Fibroblast of pulmonary artery (primary cell): ENCODE measurements at regions not wholly inside any gene's neighbourhood (a gene's known extent, or its start where the extent isn't known, plus 50 kb on each side); places are given as distances from the start of the nearest gene placed in this dataset.
"Not testable (repeated sequence)": the region's sequence is repeated elsewhere in the genome, so short reads cannot be mapped to it uniquely, and the experiment has no call there.

ENCODE experiments used
- DNase-seq: peaks from one replicate; pipeline ENCODE4 v3.0.0-alpha.2; 2010; ENCODE audit warnings: low read depth
- H3K4me3 ChIP-seq: replicated peaks from 2 replicates; pipeline ENCODE4 v1.5.1; 2011; ENCODE audit warnings: low read depth, mild to moderate bottlenecking, control low read depth, low read length, moderate library complexity
- TF ChIP-seq, protein P1 (sequence below): IDR thresholded peaks from 2 replicates; pipeline ENCODE4 v1.5.1; 2011; ENCODE audit warnings: mild to moderate bottlenecking, control low read depth, low read length, inconsistent platforms; ENCODE audit errors: missing control alignments

DNA sequence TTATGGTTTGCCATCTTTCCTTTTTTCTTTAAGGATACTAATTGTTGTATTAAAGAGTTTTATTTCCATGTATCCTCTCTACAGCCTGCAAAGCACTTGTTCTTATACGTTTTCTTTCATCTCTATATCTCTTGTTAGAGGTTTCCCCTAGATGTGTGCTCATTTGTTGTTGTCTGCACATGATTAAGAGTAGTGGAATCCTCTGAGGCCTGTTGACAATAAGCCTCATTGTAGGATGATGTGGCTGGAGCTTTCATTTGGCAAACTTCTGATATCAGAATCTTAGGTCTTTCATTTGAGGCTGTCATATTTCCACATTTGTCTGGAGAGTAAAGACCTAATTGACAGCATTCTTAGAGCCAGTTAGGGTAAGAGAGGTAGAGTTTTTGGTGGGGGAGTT is 506.0 kb downstream of the DIPK2A start:
- H3K4me3 ChIP-seq = no peak overlapping the region
- no peak for DNase-seq
- TF ChIP-seq, protein P1, sequence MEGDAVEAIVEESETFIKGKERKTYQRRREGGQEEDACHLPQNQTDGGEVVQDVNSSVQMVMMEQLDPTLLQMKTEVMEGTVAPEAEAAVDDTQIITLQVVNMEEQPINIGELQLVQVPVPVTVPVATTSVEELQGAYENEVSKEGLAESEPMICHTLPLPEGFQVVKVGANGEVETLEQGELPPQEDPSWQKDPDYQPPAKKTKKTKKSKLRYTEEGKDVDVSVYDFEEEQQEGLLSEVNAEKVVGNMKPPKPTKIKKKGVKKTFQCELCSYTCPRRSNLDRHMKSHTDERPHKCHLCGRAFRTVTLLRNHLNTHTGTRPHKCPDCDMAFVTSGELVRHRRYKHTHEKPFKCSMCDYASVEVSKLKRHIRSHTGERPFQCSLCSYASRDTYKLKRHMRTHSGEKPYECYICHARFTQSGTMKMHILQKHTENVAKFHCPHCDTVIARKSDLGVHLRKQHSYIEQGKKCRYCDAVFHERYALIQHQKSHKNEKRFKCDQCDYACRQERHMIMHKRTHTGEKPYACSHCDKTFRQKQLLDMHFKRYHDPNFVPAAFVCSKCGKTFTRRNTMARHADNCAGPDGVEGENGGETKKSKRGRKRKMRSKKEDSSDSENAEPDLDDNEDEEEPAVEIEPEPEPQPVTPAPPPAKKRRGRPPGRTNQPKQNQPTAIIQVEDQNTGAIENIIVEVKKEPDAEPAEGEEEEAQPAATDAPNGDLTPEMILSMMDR = no peak

DNA sequence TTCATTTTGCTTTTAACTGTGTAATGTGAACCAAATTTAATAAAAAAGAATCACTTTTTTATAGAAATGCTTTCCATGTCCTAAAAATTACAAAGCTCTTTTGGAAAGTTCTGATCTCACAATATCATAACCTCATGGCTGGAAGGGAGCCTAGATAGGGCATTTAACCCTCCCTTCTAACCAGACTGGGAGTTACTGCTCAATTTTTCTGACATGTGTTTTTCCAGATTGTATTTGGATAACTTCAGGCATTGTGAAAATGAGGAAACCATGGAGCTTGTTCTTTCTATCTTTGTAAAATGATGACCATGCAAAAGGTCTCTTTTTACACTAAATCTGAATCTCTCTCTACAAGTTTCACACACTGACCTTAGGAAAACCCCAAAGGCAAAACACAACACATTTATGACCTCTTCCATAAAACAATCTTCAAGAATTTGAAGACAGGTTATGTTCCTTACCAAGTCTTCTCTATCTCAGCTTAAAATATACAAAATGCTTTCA is 508.8 kb downstream of the DIPK2A start:
- H3K4me3 ChIP-seq = no peak overlapping the region
- DNase-seq = no peak
- TF ChIP-seq, protein P1 = no peak

DNA sequence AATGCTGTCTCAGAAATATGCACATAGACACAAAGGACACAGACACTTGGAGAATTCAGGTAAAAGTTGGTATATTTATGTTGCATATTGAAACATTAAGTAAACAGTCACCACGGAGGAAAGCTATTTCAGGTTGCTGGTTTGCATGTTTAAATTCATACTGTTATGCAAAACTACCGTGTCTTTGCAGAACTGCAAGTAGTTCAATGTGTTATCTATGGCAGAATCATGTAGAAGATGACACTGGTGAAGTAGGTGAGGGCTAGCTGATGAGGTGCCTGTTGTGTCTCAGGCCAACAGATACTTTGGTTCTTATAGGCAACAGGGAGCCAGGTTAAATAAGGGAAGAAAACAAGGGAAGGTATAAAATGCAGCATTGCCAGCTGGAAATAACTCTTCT is 511.3 kb downstream of the DIPK2A start:
- no peak for DNase-seq
- TF ChIP-seq, protein P1 = no peak
- no peak overlapping the region for H3K4me3 ChIP-seq

DNA sequence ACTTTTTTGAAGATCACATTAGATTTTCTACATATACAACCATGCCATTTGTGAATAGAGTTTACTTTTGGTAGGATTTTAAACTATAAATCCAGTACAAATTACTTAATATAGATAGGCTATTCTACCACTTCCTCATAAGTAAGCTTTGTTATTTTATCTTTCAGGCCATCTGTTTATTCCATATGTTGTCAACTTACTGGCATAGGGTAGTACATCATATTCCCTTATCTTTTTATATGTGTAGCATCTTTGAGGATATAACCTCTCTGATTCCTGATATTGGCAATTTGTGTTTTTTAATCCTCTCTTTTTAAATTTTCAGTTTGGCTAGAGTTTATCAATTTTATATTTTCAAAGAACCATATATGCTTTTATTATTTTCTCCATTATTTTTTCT is 515.4 kb downstream of the DIPK2A start:
- DNase-seq = no peak
- H3K4me3 ChIP-seq = no peak overlapping the region
- TF ChIP-seq, protein P1 = no peak

DNA sequence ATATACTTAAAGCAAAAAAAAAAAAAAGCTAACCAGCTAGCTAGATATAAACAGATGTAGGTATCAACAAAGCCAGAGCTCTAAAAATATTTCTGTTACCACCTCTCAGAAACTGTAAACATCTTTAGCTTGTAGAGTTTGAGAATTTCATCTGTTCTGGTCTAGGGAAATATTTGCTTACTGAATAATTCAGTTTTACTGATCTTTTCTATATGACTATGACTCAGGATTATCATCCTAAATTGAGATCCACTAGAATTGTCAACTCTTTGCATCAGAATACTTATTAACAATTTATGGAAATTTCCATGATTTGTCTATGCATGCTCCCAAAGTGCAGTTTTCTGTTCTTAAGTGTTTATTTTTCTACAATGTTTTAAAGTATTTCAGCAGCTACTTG is 517.3 kb downstream of the DIPK2A start:
- DNase-seq = no peak
- H3K4me3 ChIP-seq = no peak overlapping the region
- TF ChIP-seq, protein P1 = no peak

DNA sequence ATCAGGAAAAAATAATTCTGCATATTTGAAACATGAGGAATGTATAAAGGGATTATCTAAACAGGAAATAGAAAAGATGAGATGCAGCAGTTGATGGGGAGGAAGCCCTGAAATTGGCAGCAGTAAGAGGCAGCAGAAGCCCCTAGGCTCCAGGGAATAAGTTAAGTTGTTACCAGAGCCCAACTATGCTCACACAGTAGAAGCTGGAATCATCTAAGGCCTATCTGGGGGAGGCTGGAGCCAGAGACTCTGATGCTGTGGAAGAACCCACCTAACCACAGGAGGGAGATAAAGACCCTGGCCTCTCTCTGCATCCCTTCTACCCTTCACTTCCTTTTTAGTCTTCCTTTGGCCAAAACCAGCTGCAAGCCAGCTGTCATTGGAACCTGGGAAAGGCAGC is 519.7 kb downstream of the DIPK2A start:
- H3K4me3 ChIP-seq = no peak overlapping the region
- TF ChIP-seq, protein P1 = no peak
- peak; percentile 7 for DNase-seq

DNA sequence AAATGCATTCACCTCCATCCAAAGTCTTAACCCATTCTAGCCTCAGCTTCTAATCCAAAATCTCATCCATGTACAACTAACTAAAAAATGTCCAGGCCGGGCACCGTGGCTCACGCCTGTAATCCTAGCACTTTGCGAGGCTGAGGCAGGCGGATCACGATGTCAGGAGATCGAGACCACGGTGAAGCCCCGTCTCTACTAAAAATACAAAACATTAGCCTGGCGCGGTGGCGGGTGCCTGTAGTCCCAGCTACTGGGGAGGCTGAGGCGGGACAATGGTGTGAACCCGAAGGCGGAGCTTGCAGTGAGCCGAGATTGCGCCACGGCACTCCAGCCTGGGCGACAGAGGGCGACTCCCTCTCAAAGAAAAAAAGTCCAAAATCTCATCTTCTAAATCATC is 523.0 kb downstream of the DIPK2A start:
- DNase-seq, H3K4me3 ChIP-seq: not testable (repeated sequence)
